DND-41 (cell line): ENCODE measurements at regions not wholly inside any gene's neighbourhood (a gene's known extent, or its start where the extent isn't known, plus 50 kb on each side); places are given as distances from the start of the nearest gene placed in this dataset.

Source experiments
- ATAC-seq: fragments of 200-7000 bp; cut with Tn5 transposase; 3 replicates; pipeline ENCODE4 v1.9.1; 2021; ENCODE audit warnings: low read depth; ENCODE audit not compliant: insufficient read depth
- DNase-seq: peaks from one replicate; pipeline ENCODE4 v3.0.0-alpha.2; 2020
- H2AFZ ChIP-seq: 2 replicates; pipeline ENCODE4 v1.6.0; 2012; ENCODE audit warnings: low read depth, low read length
- H3K27ac ChIP-seq: 2 replicates; pipeline ENCODE4 v1.5.1; 2012; ENCODE audit warnings: low read length, inconsistent platforms
- H3K27me3 ChIP-seq: fragments of 200-600 bp; sonication (generic); 2 replicates; pipeline ENCODE4 v1.6.0; 2012; ENCODE audit warnings: low read length, mild to moderate bottlenecking, inconsistent platforms; ENCODE audit not compliant: insufficient read depth, poor library complexity
- H3K36me3 ChIP-seq: 2 replicates; pipeline ENCODE4 v1.5.1; 2012; ENCODE audit warnings: low read length, inconsistent platforms; ENCODE audit not compliant: insufficient read depth
- H3K4me1 ChIP-seq: 2 replicates; pipeline ENCODE4 v1.5.1; 2012; ENCODE audit warnings: mild to moderate bottlenecking, low read length; ENCODE audit not compliant: insufficient read depth
- H3K4me2 ChIP-seq: 2 replicates; pipeline ENCODE4 v1.6.0; 2012; ENCODE audit warnings: mild to moderate bottlenecking, moderate library complexity, low read length, inconsistent platforms; ENCODE audit not compliant: insufficient read depth
- H3K4me3 ChIP-seq, 2 experiments: fragments of 200-600 bp in 1 of 2; shearing (Covaris generic) in 1 of 2; 2 replicates each; pipeline ENCODE4 v1.5.1; 2012 to 2016; ENCODE audit warnings: inconsistent platforms in 2 of 2, low read length in 2 of 2, mild to moderate bottlenecking in 2 of 2, low read depth in 1 of 2, moderate library complexity in 1 of 2
- H3K79me2 ChIP-seq: 2 replicates; pipeline ENCODE4 v1.6.0; 2012; ENCODE audit warnings: low read length, inconsistent platforms; ENCODE audit not compliant: insufficient read depth
- H3K9ac ChIP-seq: 2 replicates; pipeline ENCODE4 v1.6.0; 2012; ENCODE audit warnings: low read depth, mild to moderate bottlenecking, inconsistent platforms, low read length, moderate library complexity
- H3K9me3 ChIP-seq: 2 replicates; pipeline ENCODE4 v1.5.1; 2012; ENCODE audit warnings: low read length, moderate library complexity, mild to moderate bottlenecking, inconsistent platforms; ENCODE audit not compliant: insufficient read depth, severe bottlenecking
- H4K20me1 ChIP-seq: 2 replicates; pipeline ENCODE4 v1.6.0; 2012; ENCODE audit warnings: low read length; ENCODE audit not compliant: insufficient read depth
- CTCF ChIP-seq: IDR thresholded peaks from 2 replicates; pipeline ENCODE4 v1.5.1; 2012; ENCODE audit warnings: borderline replicate concordance, low read length, moderate library complexity, mild to moderate bottlenecking; ENCODE audit not compliant: poor library complexity, severe bottlenecking; ENCODE audit errors: extremely low read depth
- EZH2 ChIP-seq: IDR thresholded peaks from 3 replicates; pipeline ENCODE4 v1.6.1; 2012; ENCODE audit warnings: borderline replicate concordance, low read depth, mild to moderate bottlenecking, moderate library complexity, low read length, inconsistent platforms; ENCODE audit not compliant: severe bottlenecking

GRCh38 chr5:26054594-26054993 lies 983.8 kb downstream of the CDH9 start:
- H3K36me3 ChIP-seq = no peaks in the 10 kb centered on the region

GRCh38 chr5:26034813-26035212 lies 1003.6 kb downstream of the CDH9 start:
- TF ChIP-seq EZH2 = no peak
- TF ChIP-seq CTCF = no peak
- no peak for DNase-seq
- H3K9ac ChIP-seq = no peak overlapping the region
- ATAC-seq = no peak
- no peak overlapping the region for H2AFZ ChIP-seq
- no peaks in the 10 kb centered on the region for H3K36me3 ChIP-seq
- H3K27ac ChIP-seq = no peak overlapping the region
- no peaks in the 10 kb centered on the region for H4K20me1 ChIP-seq
- H3K79me2 ChIP-seq = no peaks in the 10 kb centered on the region
- no peaks in the 10 kb centered on the region for H3K9me3 ChIP-seq
- no peaks in the 10 kb centered on the region for H3K27me3 ChIP-seq
- H3K4me2 ChIP-seq = no peak overlapping the region
- no peak overlapping the region for H3K4me3 ChIP-seq
- H3K4me1 ChIP-seq = no peaks in the 10 kb centered on the region

More at GRCh38 chr5:26054594-26054993, 983.8 kb downstream of the CDH9 start:
- Histone ChIP-seq H3K4me1 (no peaks in the 10 kb centered on the region), H3K4me2 (no peak overlapping the region), H3K4me3 (no peak overlapping the region), H3K9me3 (no peaks in the 10 kb centered on the region), H4K20me1 (no peaks in the 10 kb centered on the region), H2AFZ (no peak overlapping the region), H3K27me3 (no peaks in the 10 kb centered on the region), H3K9ac (no peak overlapping the region), H3K27ac (no peak overlapping the region), H3K79me2 (no peaks in the 10 kb centered on the region)
- ATAC-seq (no peak), DNase-seq (no peak)
- no peak for TF ChIP-seq EZH2
- TF ChIP-seq CTCF = no peak

GRCh38 chr5:26031481-26031880 lies 1006.9 kb downstream of the CDH9 start:
- no peaks in the 10 kb centered on the region for H3K4me1 ChIP-seq
- H3K9ac ChIP-seq = no peak overlapping the region
- DNase-seq = no peak
- H3K36me3 ChIP-seq = no peaks in the 10 kb centered on the region
- no peaks in the 10 kb centered on the region for H3K79me2 ChIP-seq
- no peaks in the 10 kb centered on the region for H3K27me3 ChIP-seq
- no peaks in the 10 kb centered on the region for H4K20me1 ChIP-seq
- ATAC-seq = no peak
- no peak overlapping the region for H3K4me3 ChIP-seq
- H3K4me2 ChIP-seq = no peak overlapping the region
- TF ChIP-seq EZH2 (no peak), CTCF (no peak)
- H3K27ac ChIP-seq = no peak overlapping the region
- H3K9me3 ChIP-seq = no peaks in the 10 kb centered on the region
- H2AFZ ChIP-seq = no peak overlapping the region

- no peaks in the 10 kb centered on the region for H3K4me1 ChIP-seq
- H3K4me2 ChIP-seq = no peak overlapping the region
- no peak overlapping the region for H2AFZ ChIP-seq
- H3K9ac ChIP-seq = no peak overlapping the region
- TF ChIP-seq CTCF = no peak
- no peak for TF ChIP-seq EZH2
- no peaks in the 10 kb centered on the region for H3K36me3 ChIP-seq
- no peaks in the 10 kb centered on the region for H3K79me2 ChIP-seq
- H3K27ac ChIP-seq = no peak overlapping the region
- H3K27me3 ChIP-seq = no peaks in the 10 kb centered on the region
- ATAC-seq (no peak), DNase-seq (no peak)
- no peak overlapping the region for H3K4me3 ChIP-seq
- no peaks in the 10 kb centered on the region for H3K9me3 ChIP-seq
- H4K20me1 ChIP-seq = no peaks in the 10 kb centered on the region
These were observed 1012.3 kb downstream of the CDH9 start for GRCh38 chr5:26026044-26026443.
